GM21737 (cell line): ENCODE measurements at regions not wholly inside any gene's neighbourhood (a gene's known extent, or its start where the extent isn't known, plus 50 kb on each side); places are given as distances from the start of the nearest gene placed in this dataset.
"Not testable (repeated sequence)": the region's sequence is repeated elsewhere in the genome, so short reads cannot be mapped to it uniquely, and the experiment has no call there.

ENCODE experiments used
- ATAC-seq: cut with Tn5 transposase; IDR thresholded peaks from one replicate; pipeline ENCODE4 v1.9.1; 2021; ENCODE audit warnings: mild to moderate bottlenecking, moderate library complexity; ENCODE audit not compliant: unreplicated experiment

- ATAC-seq, result no peak
These were observed 409.6 kb downstream of the NSUN3 start for GRCh38 chr3:94472511-94472910.

- no peak for ATAC-seq
These were observed 418.5 kb downstream of the NSUN3 start for GRCh38 chr3:94481226-94481898.

GRCh38 chr3:94482686-94483085, 419.8 kb downstream of the NSUN3 start:
- ATAC-seq, result no peak

GRCh38 chr3:94483403-94483802, 420.5 kb downstream of the NSUN3 start:
- no peak for ATAC-seq

GRCh38 chr3:94494992-94495391, 432.1 kb downstream of the NSUN3 start:
- ATAC-seq, result no peak

GRCh38 chr3:94500146-94500545, 437.3 kb downstream of the NSUN3 start:
- ATAC-seq, result no peak

- ATAC-seq, result not testable (repeated sequence)
These were observed 444.5 kb downstream of the NSUN3 start for GRCh38 chr3:94507354-94507753.

GRCh38 chr3:94512876-94513275, 450.0 kb downstream of the NSUN3 start:
- ATAC-seq, result no peak

- no peak for ATAC-seq
These were observed 450.7 kb downstream of the NSUN3 start for GRCh38 chr3:94513600-94513999.

GRCh38 chr3:94515983-94516382, 453.1 kb downstream of the NSUN3 start:
- ATAC-seq, result no peak

GRCh38 chr3:94520364-94520763, 457.5 kb downstream of the NSUN3 start:
- ATAC-seq, result no peak

- ATAC-seq, result no peak
These were observed 459.6 kb downstream of the NSUN3 start for GRCh38 chr3:94522488-94522887.

- ATAC-seq, result no peak
These were observed 461.4 kb downstream of the NSUN3 start for GRCh38 chr3:94524102-94524919.

- no peak for ATAC-seq
These were observed 462.2 kb downstream of the NSUN3 start for GRCh38 chr3:94525043-94525442.

- ATAC-seq, result no peak
These were observed 467.0 kb downstream of the NSUN3 start for GRCh38 chr3:94529816-94530215.

GRCh38 chr3:94532951-94533350, 470.1 kb downstream of the NSUN3 start:
- ATAC-seq, result no peak

- no peak for ATAC-seq
These were observed 477.1 kb downstream of the NSUN3 start for GRCh38 chr3:94539937-94540336.

GRCh38 chr3:94543161-94543560, 480.3 kb downstream of the NSUN3 start:
- ATAC-seq, result no peak

GRCh38 chr3:94544131-94544789, 481.4 kb downstream of the NSUN3 start:
- ATAC-seq, result no peak

GRCh38 chr3:94548581-94549316, 485.9 kb downstream of the NSUN3 start:
- no peak for ATAC-seq

- ATAC-seq, result no peak
These were observed 498.2 kb downstream of the NSUN3 start for GRCh38 chr3:94561094-94561493.
